ENCODE measurements at regions not wholly inside any gene's neighbourhood (a gene's known extent, or its start where the extent isn't known, plus 50 kb on each side); places are given as distances from the start of the nearest gene placed in this dataset.
A peak's percentile ranks its signal among the peaks of the same experiment; 100 is the strongest.
"Not testable (repeated sequence)": the region's sequence is repeated elsewhere in the genome, so short reads cannot be mapped to it uniquely, and the experiment has no call there.

DNA sequence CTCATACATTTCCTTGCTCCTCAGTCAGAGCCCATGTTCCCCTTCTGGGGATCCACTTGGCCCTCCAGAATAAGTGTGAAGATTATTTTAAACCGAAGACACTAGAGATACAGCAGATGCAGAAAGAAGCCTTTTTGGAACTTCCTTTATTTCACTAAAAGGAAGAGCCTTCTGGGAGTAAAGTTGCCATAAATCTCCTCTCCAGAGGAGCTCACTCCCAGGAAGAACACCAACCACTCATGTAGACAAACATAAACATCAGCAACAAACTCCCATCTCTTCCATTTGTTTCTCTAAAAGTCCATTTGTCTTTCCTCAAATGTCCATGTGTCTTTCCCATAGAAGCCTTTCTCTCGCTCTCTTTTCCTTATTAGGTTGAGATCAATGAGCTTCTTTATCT, 62.4 kb upstream of the MSH6 start:
- TF ChIP-seq, protein P1, sequence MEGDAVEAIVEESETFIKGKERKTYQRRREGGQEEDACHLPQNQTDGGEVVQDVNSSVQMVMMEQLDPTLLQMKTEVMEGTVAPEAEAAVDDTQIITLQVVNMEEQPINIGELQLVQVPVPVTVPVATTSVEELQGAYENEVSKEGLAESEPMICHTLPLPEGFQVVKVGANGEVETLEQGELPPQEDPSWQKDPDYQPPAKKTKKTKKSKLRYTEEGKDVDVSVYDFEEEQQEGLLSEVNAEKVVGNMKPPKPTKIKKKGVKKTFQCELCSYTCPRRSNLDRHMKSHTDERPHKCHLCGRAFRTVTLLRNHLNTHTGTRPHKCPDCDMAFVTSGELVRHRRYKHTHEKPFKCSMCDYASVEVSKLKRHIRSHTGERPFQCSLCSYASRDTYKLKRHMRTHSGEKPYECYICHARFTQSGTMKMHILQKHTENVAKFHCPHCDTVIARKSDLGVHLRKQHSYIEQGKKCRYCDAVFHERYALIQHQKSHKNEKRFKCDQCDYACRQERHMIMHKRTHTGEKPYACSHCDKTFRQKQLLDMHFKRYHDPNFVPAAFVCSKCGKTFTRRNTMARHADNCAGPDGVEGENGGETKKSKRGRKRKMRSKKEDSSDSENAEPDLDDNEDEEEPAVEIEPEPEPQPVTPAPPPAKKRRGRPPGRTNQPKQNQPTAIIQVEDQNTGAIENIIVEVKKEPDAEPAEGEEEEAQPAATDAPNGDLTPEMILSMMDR (IDR thresholded peaks at IDR 0.05; ENCODE audit: low read depth, low read length) = no peak
- no peak overlapping the region for H3K4me3 ChIP-seq (ENCODE audit: low read depth, low read length)
- no peaks in the 10 kb centered on the region for H3K27me3 ChIP-seq
- no peaks in the 10 kb centered on the region for H3K36me3 ChIP-seq
- no peak for DNase-seq
- no peaks in the 10 kb centered on the region for H3K9me3 ChIP-seq
- H3K4me1 ChIP-seq = no peaks in the 10 kb centered on the region

DNA sequence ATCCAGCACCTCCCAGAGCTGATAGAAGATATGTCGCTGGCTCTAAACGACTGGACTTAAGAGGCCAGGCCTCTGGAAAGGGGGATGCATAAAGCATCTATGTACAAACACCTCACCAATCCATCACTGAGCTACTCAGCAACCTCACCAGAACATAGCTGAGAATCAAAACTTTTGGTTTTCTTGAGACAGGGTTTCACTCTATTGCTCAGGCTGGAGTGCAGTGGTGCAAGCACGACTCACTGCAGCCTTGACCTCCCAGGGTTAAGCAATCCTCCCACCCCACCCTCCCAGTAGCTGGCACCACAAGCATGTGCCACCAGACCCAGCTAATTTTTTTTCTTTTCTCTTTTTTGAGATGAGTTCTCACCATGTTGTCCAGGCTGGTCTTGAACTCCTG, 62.9 kb upstream of the MSH6 start:
- H3K9me3 ChIP-seq = no peaks in the 10 kb centered on the region
- H3K4me1 ChIP-seq = no peaks in the 10 kb centered on the region
- DNase-seq = no peak
- no peak overlapping the region for H3K4me3 ChIP-seq (ENCODE audit: low read depth, low read length)
- H3K27me3 ChIP-seq = no peaks in the 10 kb centered on the region
- TF ChIP-seq, protein P1 (IDR thresholded peaks at IDR 0.05; ENCODE audit: low read depth, low read length) = no peak
- H3K36me3 ChIP-seq = no peaks in the 10 kb centered on the region

DNA sequence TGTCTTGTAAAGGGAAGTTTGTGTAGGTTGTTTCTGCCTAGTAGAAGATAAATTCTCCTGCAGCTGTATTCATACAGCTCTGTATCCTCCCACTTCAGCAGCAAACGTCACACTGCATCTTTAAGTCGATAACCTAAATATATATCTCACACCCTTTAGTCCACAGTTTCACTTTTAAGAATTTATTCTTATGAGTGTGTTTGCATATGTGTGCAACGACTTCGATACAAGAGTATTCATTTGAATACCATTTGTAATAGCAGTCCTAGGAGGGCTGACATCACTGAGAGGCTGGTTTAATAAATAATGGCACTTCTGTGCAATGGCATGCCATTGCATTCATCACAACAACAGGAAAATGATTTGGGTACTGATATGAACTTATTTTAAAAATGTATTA, 63.8 kb upstream of the MSH6 start:
- no peak for DNase-seq
- Histone ChIP-seq H3K36me3 (no peaks in the 10 kb centered on the region), H3K27me3 (no peaks in the 10 kb centered on the region), H3K4me1 (no peaks in the 10 kb centered on the region), H3K4me3 (ENCODE audit: low read depth, low read length) (no peak overlapping the region), H3K9me3 (no peaks in the 10 kb centered on the region)
- TF ChIP-seq, protein P1 (IDR thresholded peaks at IDR 0.05; ENCODE audit: low read depth, low read length) = no peak

DNA sequence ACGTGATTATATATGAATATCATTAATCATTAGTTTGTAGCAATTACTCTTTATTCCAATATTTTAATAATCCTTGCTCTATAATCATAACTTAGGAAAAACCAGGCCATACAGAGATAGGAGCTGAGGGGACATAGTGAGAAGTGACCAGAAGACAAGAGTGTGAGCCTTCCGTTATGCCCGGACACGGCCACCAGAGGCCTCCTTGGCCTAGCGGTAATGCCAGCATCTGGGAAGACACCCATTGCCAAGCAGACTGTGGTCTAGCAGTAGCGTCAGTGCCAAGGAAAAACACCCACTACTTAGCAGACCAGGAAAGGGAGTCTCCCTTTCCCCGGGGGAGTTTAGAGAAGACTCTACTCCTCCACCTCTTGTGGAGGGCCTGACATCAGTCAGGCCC, 66.6 kb upstream of the MSH6 start:
- not testable (repeated sequence) for H3K9me3 ChIP-seq; H3K36me3 ChIP-seq; H3K4me1 ChIP-seq; H3K4me3 ChIP-seq (ENCODE audit: low read depth, low read length); H3K27me3 ChIP-seq
- peak; percentile 18 for DNase-seq
- TF ChIP-seq, protein P1 (IDR thresholded peaks at IDR 0.05; ENCODE audit: low read depth, low read length) = peak; percentile 24

DNA sequence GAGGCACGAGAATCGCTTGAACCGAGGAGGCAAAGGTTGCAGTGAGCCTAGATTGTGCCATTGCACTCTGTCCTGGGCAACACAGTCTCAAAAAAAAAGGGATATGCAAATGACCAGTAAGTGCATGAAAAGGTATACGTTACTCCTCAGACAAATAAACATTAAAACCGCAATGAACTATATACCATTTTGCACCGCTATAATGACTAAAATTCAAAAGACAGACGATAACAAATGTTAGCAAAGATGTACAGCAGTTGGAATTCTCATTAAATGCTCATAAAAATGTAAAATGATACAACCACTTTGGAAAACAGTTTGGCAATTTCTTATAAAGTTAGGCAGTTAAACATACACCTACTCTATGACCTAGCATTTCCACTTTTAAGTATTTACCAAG, 67.4 kb upstream of the MSH6 start:
- TF ChIP-seq, protein P1 (IDR thresholded peaks at IDR 0.05; ENCODE audit: low read depth, low read length) = no peak
- DNase-seq = no peak
- Histone ChIP-seq H3K27me3 (no peaks in the 10 kb centered on the region), H3K9me3 (no peaks in the 10 kb centered on the region), H3K36me3 (no peaks in the 10 kb centered on the region), H3K4me1 (no peaks in the 10 kb centered on the region), H3K4me3 (ENCODE audit: low read depth, low read length) (no peak overlapping the region)

DNA sequence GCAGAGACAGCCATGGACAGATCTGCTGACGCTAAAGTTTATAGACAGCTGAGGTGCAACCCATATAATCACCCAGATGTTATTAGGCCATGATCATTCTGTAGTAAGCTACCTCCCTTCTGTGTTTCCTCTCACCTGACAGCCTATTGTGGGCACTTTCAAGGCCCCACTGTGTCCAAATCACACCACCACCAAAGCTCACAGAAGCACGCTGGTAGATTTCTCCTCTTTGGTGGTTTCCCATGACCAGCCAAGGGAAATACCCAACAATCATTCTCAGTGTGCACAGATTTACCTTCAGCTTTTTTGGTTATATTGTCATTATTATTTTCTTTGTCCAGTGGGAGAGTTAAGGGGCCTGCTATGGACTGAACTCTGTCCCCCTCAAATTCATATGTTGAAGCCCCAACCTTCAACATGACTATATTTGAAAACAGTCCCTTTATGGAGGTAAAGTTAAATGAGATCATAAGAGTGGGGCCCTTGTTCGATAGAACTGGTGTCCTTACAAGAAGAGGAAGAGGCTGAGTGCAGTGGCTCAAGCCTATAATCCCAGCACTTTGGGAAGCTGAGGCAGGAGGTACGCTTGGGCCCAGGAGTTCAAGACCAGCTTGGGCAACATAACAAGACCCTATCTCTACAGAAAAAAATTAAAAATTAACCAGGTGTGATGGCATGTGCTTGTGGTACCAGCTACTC, 74.0 kb upstream of the MSH6 start:
- DNase-seq = no peak
- Histone ChIP-seq H3K27me3 (no peaks in the 10 kb centered on the region), H3K9me3 (no peaks in the 10 kb centered on the region), H3K4me3 (ENCODE audit: low read depth, low read length) (no peak overlapping the region), H3K36me3 (no peaks in the 10 kb centered on the region), H3K4me1 (no peaks in the 10 kb centered on the region)
- TF ChIP-seq, protein P1 (IDR thresholded peaks at IDR 0.05; ENCODE audit: low read depth, low read length) = no peak
